Epithelial cell of proximal tubule (primary cell): ENCODE measurements at regions not wholly inside any gene's neighbourhood (a gene's known extent, or its start where the extent isn't known, plus 50 kb on each side); places are given as distances from the start of the nearest gene placed in this dataset.

ENCODE experiments used
- DNase-seq: peaks from one replicate; pipeline ENCODE4 v3.0.0-alpha.2; 2011; ENCODE audit warnings: low read depth
- H3K4me3 ChIP-seq: 2 replicates; pipeline ENCODE4 v1.5.1; 2011; ENCODE audit warnings: low read depth, mild to moderate bottlenecking, low read length
- TF ChIP-seq, protein P1 (sequence below): conservative IDR thresholded peaks from 2 replicates; pipeline ENCODE4 v1.5.1; 2012; ENCODE audit warnings: low read depth, mild to moderate bottlenecking, low read length

DNA sequence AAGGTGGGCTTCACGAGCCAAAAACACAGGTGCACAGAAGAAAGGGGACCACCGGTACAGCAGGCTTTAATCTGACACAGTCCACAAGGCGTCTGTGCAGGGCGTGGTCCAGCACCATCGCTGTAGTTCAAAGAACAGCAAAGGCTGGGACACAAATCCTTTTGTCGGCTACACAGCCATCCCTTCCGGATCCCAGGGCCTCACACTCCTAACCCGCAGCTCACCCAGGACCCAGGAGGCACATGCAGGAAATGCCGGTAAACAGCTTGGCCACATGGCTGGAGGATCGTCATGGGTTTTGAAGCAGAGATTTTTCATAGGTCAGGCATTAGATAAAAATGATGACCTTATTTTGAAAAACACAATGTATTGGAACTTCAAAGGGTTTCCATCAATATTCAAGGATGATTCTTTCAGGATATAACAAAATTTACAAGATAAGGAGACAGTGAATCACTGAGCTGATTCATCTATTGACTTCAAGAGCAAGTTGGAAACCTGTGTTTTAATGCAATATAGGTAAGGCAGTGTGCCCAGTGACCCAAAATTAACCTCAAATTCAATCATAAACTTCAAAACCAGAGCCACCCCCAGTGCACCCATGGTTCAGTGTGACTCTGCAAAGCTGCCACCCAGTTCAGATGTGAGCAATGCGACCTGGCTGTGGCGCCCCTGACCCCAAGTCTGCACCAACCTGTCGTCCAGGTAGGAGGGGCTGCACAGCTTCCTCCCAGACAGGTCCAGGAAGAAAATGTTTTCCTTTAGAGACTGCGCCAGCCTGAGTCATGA, 74.4 kb downstream of the TMEM18 start:
- TF ChIP-seq, protein P1, sequence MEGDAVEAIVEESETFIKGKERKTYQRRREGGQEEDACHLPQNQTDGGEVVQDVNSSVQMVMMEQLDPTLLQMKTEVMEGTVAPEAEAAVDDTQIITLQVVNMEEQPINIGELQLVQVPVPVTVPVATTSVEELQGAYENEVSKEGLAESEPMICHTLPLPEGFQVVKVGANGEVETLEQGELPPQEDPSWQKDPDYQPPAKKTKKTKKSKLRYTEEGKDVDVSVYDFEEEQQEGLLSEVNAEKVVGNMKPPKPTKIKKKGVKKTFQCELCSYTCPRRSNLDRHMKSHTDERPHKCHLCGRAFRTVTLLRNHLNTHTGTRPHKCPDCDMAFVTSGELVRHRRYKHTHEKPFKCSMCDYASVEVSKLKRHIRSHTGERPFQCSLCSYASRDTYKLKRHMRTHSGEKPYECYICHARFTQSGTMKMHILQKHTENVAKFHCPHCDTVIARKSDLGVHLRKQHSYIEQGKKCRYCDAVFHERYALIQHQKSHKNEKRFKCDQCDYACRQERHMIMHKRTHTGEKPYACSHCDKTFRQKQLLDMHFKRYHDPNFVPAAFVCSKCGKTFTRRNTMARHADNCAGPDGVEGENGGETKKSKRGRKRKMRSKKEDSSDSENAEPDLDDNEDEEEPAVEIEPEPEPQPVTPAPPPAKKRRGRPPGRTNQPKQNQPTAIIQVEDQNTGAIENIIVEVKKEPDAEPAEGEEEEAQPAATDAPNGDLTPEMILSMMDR = no peak
- H3K4me3 ChIP-seq = no peak overlapping the region
- no peak for DNase-seq

DNA sequence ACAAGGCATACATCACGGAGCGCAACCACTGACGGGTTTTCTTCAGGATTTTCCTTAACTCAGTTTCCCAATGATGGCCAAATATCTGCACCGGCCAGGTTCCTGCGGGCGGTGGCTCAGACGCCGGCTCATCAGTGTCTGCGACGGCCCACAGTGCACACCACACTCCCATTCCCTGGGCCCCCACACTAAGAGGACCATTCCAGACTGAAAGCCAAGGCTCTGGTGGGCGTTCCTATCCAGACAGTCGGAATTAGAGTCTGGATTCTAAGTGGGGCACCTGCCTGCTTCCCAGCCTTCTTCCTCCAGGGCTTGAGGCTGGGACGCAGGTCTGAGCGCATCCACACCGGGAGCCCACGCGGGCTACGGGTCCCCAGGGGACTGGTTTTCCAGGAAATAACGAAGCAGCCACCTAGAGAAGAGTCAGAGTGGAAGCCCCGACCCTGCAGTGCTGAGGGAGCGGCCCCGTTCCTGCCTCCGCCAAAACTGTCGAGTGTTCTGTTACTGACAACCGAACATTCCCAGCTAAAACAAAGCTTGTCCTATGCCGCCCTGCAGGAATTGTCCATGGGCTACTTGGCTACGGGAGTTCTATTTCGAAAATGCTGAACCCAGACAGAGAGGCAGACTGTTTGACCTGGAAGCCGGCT, 75.3 kb downstream of the TMEM18 start:
- no peak overlapping the region for H3K4me3 ChIP-seq
- TF ChIP-seq, protein P1 = no peak
- no peak for DNase-seq

DNA sequence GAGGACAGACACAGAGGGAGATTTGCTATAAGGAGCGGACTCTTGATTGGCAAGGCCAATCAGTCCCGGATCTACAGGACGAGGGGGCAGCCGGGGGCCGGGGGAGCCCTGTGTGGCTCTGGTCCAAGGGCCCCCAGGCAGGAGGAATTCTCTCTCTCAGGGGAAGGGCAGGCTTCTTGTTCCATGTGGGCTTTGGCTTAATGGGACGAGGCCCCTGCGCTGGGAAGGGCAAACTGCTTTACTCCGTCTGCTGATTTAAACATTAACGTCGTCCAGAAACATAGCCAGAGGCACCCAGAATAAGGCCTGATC, 75.9 kb downstream of the TMEM18 start:
- TF ChIP-seq, protein P1 = no peak
- DNase-seq = no peak
- H3K4me3 ChIP-seq = no peak overlapping the region

DNA sequence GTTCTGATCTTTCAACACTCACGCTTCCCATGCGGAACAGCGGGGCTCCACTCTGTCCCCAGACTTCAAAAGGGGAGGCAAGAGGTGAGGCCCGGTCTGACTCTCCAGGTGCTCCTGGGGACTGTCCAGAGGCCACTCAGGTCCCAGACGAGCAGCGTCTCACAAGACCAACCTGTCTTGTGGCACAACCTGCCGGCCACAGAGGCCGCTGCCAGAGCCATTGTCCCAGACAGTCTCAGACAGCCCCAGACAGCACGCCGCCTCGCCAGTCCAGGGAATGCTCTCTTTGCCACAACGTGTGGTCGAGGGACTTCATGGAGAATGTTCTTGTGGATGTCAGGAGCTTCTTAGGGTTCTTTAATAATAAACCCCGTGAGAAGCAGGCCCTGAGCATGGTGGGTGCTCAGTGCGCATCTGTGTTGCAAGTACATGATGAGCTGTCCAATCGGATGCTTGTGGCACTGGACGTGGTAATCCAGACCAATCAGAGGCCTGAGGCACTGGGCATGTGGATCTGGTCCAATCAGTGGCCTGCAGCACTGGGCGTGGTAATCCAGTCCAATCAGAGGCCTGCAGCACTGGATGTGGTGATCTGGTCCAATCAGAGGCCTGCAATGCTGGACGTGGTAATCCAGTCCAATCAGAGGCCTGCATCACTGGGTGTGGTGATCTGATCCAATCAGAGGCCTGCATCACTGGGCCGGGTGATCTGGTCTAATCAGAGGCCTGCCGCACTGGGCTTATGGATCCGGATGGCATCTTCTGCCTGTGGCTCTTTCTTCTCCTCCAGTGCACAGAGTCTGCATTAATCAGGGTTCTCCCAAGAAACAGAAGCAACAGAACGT, 76.4 kb downstream of the TMEM18 start:
- H3K4me3 ChIP-seq = no peak overlapping the region
- no peak for DNase-seq
- TF ChIP-seq, protein P1 = no peak

DNA sequence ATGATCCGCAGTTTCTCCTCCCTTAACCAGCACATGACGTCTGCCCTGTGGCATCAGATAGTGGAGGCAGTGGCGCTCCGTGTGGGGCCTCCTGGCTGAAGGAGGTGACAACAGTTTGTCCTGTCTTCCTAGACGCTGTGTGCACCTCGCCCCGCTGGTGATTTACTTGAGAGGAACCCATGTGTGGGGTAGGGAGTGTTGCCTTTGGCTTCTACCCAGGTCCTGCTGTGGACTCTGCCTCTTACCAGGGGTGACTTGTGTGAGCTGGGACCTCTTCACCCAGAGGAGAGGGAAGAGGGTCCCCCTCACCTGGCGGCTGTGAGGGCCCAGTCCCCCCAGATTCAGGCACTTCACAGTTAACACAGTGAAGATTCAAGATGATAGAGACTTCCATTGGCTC, 77.6 kb downstream of the TMEM18 start:
- DNase-seq = no peak
- no peak overlapping the region for H3K4me3 ChIP-seq
- TF ChIP-seq, protein P1 = no peak

DNA sequence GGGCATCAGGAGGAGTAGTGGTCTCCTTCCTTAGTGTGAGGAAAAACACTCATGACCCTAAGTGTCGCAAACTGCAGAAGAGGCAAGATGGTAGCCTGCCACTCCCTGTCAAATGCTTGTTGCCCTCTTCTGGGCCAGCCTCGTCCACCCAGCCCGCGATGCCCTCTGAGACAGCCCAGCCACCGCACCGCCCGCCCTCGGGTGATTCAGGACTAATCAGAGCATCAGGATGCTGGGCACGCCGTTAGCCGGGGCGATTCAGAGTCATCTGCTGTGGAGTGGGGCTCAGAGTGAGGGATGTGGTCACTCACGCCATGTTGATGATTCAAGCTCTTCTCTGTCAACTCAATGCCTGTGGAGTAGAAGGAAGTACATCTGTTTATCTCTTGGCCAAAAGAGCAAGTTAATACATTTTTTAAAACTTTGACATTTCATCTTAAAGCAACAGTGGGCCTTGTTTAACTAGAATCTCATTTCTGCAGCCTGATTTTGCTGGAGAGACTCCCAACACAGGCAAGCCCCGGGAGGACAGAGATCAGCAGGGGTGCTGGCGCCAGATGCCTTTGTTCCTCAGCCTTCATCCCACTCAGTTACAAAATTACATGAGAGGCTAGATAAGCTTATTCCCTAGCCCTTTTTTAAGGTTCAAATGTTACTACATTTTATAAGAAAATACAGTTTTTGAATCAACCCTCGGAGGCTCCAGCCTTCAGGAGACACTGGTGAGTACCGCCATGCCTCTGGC, 79.0 kb downstream of the TMEM18 start:
- TF ChIP-seq, protein P1 = no peak
- no peak overlapping the region for H3K4me3 ChIP-seq
- DNase-seq = no peak
